ENCODE measurements at regions not wholly inside any gene's neighbourhood (a gene's known extent, or its start where the extent isn't known, plus 50 kb on each side); places are given as distances from the start of the nearest gene placed in this dataset.

DNA sequence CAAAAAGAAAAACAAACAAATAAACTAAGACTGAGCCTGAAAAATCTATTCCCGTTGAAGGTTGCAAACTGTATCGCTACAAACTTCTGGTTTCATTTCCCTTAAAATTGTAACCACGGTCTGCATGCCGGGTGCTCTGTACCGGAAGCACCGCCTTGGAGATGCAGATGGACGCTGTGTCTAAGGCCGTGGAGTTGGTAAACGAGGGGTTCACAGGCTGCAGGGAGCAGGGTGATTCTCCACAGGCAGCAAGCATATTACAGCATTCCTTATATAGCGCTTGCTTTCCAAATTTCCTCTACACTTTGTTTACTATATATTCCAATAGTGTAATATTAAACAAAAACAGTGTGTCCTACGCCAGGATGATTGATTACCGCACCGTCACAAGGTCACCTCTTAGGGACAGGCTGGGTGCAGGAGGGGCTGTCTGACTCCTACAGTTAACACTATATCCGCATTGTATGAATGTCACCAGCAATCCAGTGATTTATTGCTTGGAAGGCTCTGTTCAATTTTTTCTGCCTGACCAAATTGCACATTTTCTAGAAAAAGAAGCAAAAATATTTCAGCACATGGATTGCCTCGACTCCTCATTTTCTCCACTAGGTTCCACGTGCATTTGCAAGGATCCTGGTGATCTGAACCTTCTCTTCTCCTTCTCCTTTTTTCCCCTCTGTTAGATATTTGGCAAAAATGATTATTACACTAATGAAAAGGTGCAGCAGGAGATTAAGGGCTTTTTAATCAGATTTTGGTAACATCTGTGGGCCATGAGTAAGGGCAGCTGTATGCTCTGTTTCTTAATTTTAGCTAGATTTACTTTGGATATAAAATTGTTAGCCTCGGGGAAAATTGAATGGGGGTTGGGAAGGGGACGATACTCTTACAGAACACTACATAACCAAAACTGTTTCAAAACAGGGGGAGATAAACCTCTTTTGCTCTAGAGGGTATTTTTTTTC is 325.8 kb upstream of the MGMT start:
- no peak for DNase-seq

DNA sequence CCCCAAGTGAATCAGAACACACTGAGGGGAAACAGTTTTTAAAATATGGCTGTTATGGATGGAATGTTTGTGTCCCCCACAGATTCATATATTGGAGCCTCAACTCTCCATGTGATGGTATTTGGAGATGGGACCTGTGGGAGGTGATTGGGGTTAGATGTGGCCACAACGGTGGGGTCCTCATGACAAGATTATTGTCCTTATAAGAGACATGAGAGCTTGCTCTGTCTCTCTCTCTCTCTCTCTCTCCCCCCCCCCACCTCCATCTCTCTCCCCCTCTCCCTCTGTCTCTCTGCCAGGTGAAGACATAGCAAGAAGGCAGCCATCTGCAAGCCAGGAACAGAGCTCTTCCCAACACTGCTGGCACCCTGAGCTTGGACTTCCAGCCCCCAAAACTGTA is 315.8 kb upstream of the MGMT start:
- no peak for DNase-seq

DNA sequence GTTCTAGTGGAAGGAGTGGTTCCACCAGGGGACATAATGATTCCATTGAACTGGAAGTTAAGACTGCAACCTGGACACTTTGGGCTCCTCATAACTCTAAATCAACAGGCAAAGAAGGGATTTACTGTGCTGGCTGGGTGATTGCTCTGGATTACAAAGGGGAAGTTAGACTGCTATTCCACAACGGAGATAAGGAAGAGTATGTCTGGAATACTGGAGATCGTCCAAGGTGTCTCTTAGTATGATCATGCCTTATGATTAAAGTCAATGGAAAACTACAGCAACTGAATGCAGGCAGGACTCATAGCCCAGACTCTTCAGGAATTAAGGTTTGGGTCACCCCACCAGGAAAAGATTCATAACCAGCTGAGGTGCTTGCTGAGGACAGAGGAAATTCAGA is 310.6 kb upstream of the MGMT start:
- DNase-seq = no peak

DNA sequence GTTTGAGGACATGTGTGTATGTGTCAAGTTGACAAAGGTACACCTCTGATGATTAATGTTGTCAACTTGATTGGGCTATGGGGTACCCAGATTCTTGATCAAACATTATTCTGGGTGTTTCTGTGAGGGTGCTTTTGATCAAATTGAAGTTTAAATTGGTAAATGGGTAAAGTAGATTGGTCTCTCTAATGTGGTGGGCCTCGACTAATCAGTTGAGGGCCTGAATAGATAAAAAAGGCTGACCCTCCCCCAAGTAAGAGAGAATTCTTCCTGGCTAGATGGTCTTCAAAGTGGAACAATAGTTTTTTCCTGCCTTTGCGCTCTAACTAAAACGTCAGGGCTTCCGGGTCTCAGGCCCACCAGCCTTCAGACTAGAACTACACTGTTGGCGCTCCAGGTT is 309.9 kb upstream of the MGMT start:
- no peak for DNase-seq

DNA sequence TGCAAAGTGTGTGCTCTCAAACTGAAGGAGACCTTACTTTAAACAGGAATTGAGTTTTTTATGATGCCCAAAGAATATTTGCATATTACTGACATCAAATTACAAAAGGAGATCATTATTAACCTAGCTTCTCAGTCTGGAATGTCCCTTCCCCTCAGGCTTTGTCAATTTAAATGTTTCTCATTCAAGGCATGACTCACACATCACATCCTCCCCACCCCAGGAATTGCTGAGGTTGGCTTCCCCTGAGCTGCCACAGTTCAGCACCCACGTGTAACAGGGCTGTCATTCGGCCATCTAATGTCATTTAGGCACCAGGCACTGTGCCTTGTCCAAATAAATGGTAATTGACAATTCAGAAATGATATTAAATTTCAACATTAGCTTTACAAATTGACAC is 305.9 kb upstream of the MGMT start:
- no peak for DNase-seq

DNA sequence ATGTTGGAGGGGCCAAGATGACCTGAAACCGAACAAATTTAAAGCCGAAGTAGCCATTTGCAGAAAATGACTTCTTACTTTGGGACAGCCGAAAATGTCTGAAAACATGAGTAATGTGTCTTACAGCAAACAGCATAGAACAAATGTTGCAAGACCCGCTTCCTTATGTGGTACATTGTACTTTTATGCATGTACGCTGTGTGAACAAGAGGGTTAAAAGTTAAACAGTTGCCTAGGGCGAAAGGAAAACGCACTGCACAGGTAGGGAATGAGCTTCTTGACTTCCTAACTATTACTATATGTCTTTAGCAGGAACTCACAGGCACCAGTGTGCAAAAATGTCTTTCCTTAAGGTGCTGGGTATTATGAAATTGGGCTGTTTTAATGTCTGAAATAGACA is 303.5 kb upstream of the MGMT start:
- no peak for DNase-seq

DNA sequence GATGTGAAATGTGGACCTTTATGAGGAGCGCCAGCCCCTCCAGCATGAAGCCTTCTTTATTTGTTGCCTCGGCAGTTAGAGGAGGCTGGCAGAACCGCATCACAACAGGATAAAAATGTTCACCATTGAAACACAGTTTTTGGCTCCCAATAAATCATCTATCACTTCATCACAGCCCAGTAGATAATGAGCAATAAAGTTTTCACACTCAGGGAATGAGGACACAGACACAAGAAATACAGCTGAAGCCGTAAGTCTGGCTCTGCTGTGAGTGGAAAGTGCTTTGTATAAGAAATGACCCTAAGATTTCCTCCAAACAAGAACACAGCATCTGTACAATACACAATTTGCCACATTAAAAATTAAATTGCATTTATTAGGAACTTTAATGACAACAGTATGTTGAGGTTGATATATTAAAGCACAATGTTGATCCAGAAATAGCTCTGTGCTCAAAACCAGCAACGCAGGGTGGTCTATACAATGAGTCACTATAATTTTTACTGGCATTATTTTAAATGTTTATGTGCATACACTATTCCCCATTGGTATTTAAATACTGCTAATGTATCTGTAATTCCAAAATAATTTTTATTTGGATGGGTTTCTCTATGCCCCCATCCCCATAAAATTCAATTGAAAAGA is 301.8 kb upstream of the MGMT start:
- no peak for DNase-seq

DNA sequence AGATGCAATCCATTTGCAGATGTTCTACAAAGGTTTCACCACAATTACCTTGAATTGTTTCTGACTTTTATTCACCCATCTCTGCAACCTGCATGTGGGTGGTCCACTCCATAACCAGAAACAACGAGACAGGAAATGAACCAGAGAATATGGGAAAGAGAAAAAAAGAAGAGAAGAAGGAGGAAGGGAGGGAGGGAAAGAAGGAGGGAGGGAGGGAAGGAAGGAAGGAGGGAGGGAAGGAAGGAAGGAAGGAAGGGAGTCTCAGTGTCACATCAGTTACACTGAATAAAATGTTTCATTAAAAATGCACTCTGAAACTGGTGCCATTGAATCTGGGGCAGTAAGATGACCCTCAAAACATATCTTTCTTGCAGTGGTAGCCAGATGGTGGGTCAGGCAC is 301.3 kb upstream of the MGMT start:
- no peak for DNase-seq

DNA sequence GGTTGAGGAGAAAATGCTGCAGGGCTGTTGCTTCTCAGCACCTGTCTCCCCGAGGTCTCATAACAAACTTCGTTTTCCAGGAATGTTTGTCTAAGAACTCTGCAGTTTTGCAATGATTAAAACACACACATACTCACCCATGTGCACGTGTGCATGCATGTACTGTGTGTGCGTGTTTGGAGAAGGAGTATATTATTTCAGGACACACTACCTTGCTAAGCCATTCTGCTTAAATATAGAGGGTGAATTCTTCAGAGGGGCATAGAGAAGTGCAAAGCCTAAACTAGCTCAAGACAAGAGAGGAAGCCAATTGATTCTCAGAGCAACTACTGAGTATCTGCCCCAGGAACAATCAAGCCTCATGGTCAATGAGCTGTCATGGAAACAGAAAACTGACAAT is 298.4 kb upstream of the MGMT start:
- DNase-seq = no peak

DNA sequence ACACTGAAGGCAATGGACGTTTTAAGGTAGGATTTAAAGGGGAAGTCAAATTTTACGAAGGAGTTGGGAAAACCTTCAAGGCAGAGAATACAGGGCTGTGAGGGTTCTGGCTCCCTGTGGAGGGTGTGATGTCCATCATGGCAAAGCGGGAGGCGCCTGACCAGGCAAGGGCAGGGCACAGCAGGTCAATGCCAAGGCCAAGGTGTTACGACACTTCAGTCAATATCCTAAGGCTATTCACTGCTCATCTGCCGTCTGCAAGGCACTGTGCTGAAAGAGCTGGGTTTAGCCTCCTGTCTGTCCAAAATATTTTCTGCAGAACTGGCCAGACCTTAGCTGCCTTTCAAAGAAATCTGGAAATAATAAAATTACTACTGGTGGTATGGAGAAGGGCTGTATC is 297.9 kb upstream of the MGMT start:
- DNase-seq = no peak

DNA sequence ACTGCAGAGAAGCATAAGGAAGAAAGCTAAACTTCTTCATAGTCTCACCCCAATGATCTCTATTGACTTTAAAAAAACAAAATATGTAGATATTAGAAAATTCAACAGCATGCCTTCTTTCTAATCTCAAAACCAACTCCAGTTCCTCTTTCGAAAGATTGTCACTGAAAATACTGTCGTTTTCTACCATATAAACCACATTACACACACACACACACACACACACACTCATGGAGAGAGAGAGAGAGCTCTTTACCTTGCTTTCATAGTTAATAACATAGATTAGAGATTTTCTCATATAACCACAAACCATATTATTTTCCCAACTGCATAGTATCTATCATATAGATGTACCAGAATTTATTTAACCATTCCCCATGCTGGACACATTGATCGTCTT is 296.2 kb upstream of the MGMT start:
- no peak for DNase-seq

DNA sequence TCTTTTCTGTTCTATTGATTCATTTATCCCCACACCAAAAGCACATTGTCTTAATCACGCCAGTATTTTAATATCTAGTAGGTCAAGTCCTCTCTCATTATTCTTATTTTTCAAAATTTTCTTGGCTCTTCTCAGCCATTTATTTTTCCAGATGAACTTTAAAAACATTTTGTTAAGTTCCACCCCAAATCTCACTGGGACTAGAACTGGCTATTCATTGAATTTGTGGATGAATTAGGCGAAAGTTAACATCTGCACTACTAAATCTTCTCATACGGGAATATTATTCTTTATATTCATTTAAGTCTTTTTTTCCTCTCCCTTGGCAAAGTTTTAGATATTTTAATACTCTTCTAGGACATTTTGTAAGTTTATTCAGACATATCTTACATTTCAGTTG is 295.2 kb upstream of the MGMT start:
- no peak for DNase-seq

DNA sequence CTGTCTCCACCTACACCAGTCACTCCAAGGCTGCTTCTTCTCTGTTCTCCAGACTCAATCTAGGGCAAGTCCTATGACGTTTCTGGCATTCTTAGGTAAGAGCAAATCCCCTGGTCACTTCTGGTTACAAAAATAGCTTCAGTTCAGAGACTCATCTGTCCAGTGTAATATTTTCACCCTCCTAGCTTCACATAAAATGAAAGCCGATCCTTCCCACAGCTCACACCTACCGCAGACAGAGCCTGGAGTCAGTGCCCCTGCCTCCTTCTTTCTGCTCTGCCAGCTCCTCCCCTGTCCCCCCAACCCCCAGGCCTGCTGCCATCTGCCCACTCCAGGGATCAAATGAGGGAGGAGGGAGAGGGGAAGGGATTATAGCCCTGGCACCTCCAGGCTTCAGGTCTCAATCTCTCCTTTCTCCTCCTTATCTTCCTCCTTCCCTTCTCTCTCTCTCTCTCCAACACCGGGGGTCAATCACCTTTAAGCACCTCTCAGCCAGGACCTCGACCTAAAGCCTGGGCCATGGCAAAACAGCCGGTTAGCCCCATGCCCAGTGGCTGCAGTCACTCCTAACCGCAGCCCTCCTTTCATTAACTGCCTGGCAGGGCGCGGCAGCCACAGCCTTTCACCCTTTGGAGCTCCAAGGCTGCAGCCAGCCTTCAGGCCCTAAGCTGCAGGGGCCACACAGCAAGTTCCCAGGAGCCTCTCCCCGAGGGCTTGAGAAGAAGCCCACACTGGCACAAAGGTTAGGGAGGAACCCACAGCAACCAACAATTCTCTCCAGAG is 292.6 kb upstream of the MGMT start:
- DNase-seq = peak; percentile 9

DNA sequence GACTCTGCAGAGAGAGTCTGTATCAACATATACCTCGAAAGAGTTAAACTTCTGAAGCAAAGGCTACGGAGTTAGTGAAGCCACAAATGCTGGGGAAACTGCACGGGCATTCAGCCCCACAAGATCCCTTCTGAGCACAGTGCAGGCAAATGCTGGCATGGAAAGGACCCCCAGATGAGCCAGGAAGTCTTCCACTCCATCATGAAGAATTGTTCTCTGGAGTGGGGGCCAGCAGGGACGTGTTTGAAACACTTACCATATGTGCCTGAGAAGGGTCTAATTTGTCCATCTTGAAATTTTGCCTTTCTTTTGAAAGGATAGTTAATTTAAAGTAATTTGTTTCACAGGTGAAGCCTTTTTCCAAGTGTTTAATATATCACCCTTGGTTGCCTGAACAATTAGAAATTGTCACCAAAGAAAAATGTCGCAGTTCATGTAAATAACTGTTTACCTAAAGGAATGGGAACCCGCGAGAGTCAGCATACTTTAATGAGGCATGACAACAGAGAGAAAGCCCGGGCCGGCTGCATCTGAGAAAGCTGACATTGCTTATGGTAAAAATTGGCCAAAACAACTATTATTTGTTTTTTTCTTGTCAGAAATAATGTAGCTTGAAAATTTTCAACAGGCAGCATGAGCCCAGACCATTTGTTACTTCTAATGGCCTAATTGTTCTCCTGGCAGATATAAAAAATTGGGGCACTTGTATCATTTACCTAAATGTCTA is 287.6 kb upstream of the MGMT start:
- no peak for DNase-seq

DNA sequence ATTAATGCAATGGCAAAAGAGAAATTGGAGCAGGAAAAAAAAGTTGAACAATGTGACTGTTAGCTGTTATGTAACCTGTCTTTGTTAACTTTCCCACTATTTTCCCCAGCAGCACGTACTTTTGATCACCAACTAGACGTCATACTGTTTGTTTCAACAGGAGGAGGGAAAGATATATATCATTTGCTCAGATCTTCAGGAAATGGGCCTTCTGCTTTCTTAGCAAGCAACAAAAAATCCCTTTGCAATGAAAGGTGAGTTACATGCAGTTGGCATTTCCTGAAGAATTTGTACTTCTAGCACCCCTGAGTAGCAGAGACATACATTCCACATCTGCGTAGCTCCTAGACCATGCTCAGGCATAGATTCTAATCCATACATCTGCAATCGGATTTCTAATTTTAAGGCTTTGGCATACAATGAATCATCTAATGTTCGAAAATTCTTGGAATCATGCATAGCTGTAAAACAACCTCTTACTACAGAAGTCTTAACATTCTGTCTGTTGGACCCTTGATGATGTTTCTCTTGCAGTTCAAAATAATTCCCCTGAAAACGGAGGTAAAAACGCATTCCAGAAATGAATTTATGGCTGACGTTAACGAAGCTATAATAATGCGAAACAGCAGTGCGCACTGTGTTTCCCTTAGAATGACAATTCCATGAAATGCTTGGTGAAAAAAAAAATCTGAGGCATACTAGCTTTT is 286.9 kb upstream of the MGMT start:
- no peak for DNase-seq

DNA sequence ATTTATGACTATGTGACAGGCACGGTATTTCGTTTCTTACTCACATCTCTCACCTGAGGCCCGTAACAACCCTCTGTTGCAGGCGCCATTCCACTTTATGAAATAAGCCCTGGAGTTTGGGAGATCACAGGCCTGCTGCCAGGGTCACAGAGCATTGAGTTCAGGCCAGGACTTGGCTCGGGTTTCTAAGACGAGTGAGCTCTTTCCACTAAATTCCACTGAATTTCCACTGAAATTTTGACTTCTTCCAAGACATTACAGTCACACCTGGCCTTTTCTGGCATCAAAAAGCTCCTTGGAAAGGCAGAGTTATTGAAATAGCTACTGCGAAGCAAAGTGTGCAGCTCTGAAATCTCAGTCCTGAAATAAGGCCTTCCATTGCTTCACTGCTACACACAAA is 282.8 kb upstream of the MGMT start:
- no peak for DNase-seq

DNA sequence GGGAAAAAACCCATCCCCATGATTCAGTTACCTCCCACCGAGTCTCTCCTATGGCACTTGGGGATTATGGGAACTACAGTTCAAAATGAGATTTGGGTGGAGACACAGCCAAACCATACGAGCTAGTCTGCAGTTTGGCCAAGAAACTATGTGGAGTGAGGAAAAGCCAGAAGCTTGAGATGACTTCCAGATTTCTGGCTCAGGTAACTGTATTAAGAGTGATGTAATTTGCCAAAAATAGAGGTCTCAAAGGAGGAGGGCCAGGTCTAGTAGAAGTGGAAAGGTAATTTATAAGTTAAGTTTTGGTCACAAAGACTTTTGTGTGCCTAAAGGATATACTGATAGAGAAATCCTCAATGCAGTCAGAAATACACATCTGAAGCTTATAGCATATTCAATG is 279.7 kb upstream of the MGMT start:
- DNase-seq = no peak

DNA sequence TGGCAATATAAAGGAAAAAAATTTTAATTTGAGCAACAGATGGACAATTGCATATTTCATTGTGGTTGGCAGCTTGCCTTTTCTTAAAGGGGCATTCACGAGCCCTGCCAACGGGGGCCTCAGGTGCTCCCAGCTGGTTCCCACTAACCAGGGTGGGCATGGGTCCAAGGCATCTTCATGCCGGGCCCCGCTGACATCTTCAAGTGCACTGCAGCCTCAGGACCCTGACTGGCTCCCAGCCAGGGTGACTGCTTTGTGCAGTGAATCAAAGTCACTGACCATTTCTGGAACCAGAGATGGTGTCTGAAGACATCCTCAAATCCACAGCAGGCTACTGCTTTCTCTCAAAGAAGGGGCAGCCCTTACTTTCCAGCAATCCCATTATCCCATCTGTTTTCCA is 275.2 kb upstream of the MGMT start:
- no peak for DNase-seq

DNA sequence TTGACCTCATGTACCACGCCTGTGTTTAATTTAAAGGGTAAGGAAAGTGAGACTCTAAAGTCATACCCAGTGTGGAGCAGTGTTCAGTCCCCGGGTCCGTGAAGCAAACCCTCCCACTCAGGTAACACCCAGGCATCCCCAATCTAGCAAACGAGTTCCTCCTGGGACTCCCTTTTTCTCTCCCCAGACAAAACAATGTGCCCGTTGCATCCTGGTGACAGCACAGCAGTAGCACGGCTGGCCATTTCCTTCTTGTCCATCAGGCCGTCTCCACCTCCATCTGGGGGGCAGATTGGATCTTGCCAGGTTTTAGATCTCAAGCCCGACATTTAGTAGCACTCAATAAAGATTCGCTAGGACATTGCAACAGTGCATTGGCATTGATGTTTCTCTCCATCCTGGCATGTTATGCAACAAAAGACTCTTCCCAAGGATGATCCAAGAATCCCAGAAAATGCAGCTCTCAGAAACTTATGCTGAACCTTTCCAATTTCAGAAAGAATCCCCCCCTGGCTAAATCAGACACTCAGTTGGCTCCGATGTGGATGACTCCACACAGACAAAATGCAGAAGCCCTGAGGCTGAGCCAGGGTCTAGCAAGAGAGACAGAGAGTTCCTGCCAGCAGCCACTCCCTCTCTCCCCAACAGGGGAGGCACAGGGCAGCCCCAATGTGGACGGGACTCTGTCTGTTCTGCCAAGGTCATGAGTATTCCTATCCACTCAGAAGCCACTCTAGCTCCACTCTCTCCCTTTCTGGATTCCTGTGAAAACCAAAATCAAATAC is 274.5 kb upstream of the MGMT start:
- DNase-seq = no peak

DNA sequence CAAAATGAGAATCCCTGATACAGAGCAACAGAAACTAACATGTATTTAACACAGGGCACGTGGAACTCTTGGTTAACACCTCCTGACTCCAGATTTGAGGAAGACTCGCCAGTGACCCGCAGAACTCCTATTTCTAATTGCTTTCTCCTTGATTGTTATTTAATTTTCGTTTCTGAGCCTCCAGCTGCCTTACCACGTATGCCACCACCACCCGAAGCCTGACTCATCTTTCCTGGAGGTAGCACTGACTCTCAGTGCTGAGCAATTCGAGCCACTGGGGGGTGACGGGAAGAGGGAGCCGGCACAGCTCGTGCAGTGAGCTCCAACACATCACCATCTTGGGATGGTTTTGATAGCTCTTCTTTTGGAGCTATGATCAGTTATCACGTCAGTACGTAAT is 273.9 kb upstream of the MGMT start:
- DNase-seq = no peak

DNA sequence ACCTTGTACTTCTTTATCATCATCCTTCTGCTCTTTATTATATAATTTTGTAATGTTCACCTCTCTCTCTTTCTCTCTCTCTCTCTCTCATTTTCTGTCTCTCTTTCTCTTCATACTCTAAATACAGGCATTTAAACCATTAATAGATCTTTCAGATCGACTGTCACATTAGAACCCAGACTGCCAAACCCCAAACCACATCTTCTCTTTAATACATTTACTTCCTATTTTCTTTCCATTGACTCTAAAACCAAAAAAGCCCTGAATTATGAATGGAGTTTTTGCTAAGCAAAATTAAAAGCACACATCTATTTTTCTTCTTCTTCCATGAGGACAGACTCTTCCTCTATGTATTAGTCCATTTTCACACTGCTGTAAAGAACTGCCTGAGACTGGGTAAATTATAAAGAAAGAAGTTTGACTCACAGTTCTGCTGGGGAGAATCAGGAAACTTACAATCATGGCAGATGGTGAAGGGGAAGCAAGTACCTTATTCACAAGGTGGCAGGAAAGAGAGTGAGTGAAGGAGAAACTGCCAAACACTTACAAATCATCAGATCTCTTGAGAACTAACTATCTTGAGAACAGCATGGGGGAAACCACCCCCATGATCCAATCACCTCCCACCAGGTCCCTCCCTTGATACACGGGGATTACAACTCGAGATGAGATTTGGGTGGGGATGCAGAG is 272.7 kb upstream of the MGMT start:
- no peak for DNase-seq
